ENCODE measurements at regions not wholly inside any gene's neighbourhood (a gene's known extent, or its start where the extent isn't known, plus 50 kb on each side); places are given as distances from the start of the nearest gene placed in this dataset.
"Not testable (repeated sequence)": the region's sequence is repeated elsewhere in the genome, so short reads cannot be mapped to it uniquely, and the experiment has no call there.

DNA sequence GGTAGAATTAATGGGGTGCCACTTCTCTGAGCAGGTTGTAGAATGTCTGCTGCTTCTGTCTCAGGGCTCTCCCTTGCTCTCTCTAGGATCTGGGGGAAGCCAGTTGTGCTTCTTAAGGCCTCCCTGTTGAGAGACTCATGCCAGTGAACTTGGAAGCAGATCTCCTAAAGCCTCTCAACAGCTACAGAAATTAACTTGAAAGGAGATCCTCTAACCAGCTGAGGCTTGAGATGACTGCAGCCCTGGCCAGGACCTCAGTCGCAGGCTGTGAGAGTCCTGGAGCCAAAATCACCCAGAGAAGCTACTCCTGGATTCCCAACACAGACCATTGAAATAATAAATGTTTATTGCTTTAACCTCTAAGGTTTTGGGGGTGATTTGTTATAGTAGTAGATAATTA is 180.2 kb upstream of the MARCKS start:
- TF ChIP-seq, protein P1, sequence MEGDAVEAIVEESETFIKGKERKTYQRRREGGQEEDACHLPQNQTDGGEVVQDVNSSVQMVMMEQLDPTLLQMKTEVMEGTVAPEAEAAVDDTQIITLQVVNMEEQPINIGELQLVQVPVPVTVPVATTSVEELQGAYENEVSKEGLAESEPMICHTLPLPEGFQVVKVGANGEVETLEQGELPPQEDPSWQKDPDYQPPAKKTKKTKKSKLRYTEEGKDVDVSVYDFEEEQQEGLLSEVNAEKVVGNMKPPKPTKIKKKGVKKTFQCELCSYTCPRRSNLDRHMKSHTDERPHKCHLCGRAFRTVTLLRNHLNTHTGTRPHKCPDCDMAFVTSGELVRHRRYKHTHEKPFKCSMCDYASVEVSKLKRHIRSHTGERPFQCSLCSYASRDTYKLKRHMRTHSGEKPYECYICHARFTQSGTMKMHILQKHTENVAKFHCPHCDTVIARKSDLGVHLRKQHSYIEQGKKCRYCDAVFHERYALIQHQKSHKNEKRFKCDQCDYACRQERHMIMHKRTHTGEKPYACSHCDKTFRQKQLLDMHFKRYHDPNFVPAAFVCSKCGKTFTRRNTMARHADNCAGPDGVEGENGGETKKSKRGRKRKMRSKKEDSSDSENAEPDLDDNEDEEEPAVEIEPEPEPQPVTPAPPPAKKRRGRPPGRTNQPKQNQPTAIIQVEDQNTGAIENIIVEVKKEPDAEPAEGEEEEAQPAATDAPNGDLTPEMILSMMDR (IDR thresholded peaks at IDR 0.05) = no peak
- no peak for DNase-seq (ENCODE audit: low spot score)
- Histone ChIP-seq H3K27ac (no peak overlapping the region), H3K4me3 (no peak overlapping the region)

DNA sequence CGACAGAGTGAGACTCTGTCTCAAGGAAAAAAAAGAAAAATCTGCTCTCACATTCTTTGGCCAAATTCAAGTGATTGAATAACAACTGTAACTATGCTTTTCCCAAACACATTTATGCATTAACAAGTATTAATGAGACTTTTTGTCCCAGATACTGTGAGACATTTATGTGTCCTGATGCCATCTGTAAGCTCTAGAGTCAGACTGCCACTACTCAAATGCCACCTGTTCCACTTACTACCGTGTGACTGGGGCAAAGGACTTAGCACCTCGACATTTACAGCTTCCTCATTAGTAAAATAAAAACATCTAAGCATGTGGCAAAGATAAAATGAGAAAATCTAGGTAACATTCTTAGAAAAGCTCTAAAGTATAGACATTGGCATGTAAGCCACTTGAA is 178.1 kb upstream of the MARCKS start:
- DNase-seq (ENCODE audit: low spot score) = no peak
- Histone ChIP-seq H3K27ac (no peak overlapping the region), H3K4me3 (no peak overlapping the region)
- TF ChIP-seq, protein P1 (IDR thresholded peaks at IDR 0.05) = no peak

DNA sequence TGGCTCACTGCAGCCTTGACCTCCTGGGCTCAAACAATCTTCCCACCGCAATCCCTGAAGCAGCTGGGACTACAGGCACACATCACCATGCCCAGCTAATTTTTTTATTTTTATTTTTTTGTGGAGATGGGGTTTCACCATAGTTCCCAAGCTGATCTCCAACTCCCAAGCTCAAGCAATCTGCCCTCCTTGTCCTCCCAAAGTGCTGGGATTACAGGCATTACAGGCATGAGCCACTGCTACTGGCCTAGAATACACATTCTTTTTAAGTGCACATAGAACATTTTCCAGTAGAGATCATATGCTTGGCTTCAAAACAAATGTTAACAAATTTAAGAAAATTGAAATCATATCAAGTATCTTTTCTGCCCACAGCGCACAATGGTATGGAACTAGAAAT is 176.8 kb upstream of the MARCKS start:
- DNase-seq (ENCODE audit: low spot score) = no peak
- H3K27ac ChIP-seq = no peak overlapping the region
- H3K4me3 ChIP-seq = no peak overlapping the region
- TF ChIP-seq, protein P1 (IDR thresholded peaks at IDR 0.05) = no peak

DNA sequence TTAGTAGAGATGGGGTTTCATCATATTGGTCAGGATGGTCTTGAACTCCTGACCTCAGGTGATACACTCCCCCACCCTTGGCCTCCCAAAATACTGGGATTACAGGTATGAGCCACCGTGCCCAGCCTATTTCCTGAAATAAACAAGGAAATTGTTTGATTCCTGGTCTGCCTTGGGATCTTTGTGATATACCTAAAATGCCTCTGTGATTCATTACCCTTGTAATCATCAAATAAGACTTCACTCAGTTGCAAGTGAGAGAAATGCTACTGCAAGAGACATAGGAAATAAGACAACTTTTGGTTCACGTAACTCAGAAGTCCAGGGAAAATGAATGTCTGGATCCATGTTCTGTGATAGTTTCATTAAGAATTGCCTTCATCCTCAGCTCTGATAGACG is 173.2 kb upstream of the MARCKS start:
- H3K27ac ChIP-seq = no peak overlapping the region
- no peak overlapping the region for H3K4me3 ChIP-seq
- DNase-seq (ENCODE audit: low spot score) = no peak
- TF ChIP-seq, protein P1 (IDR thresholded peaks at IDR 0.05) = no peak

DNA sequence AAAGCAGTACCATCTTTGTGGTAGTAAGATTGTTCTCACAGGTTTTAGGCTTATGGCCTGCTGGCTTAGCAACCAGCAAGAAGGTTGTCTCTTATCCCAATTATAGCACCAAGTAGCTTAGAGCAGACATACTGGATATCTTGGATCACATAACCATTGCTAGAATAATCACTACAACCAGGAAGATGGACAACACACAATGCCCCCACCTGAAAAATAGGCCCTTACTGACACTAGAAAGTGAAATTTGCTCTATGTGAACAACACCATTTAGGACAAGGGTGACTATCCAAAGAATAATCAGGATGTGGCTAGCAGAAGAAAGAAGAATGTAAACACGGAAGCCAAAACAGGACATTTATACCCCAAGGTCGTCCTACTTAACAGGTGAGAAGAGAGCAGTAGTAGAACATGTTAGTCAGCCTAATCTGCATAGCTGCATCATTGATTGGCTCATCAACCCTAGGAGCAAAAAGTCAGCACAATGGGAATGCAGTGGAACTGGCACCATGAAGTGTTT is 172.7 kb upstream of the MARCKS start:
- TF ChIP-seq, protein P1 (IDR thresholded peaks at IDR 0.05) = no peak

DNA sequence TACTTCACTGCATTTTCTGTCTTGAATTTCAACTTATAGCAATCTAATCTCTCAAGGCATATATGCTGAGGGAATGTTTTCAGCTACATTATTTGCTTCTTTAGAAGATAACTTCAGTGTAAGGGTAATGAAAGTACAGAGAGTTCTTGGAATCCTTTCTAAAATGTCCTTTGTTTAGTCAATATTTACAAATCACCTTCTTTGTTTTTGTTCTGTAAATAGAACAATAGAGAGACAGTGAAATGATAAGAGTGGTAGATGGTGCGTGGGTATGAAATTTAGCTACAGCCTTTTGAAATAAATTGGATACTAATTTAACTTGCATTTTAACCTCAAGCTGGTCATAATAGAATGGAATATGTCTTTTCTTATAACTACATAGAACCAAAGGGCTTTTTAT is 171.1 kb upstream of the MARCKS start:
- no peak overlapping the region for H3K4me3 ChIP-seq
- TF ChIP-seq, protein P1 (IDR thresholded peaks at IDR 0.05) = no peak
- DNase-seq (ENCODE audit: low spot score) = no peak
- no peak overlapping the region for H3K27ac ChIP-seq

More for the DNA sequence above, 172.7 kb upstream of the MARCKS start:
- Histone ChIP-seq H3K4me3 (no peak overlapping the region), H3K27ac (no peak overlapping the region)
- DNase-seq (ENCODE audit: low spot score) = no peak

DNA sequence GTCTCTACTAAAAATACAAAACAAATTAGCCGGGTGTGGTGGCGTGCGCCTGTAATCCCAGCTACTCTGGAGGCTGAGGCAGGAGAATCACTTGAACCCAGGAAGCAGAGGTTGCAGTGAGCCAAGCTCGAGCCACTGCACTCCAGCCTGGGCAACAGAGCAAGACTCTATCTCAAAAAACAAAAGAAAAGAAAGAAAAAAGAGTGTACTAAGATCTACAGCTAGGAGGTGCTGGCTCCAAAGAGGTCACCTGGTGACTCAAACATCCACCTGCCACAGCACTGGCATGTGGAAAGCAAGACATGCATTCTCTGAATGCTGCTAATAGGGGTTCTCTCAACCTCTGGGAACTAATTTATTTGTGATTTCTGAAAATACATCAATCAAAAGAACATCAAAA is 167.5 kb upstream of the MARCKS start:
- DNase-seq (ENCODE audit: low spot score); H3K4me3 ChIP-seq; H3K27ac ChIP-seq: not testable (repeated sequence)
